Left kidney (tissue), 1 donor: ENCODE measurements at regions not wholly inside any gene's neighbourhood (a gene's known extent, or its start where the extent isn't known, plus 50 kb on each side); places are given as distances from the start of the nearest gene placed in this dataset.

Source experiments
- DNase-seq: peaks from one replicate; pipeline ENCODE4 v3.0.0-alpha.2; 2013

DNA sequence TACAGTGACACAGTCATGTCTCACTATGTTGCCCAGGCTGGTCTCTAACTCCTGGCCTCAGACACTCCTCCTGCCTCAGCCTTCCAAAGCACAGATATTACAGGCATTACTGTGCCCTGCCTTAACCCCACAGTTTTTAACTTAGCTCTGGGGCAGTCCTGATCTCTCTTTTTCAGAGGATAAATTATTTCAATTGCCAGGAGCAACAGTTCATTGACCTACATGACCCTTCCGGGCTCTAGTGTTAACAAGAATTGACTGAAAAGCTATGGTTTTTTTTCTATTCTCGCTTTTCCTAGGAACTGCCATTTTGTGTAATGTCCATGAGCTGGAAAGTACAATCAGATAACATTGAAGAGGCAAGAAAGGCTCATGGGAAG lies 92.8 kb downstream of the HNRNPLL start:
- DNase-seq = no peak

DNA sequence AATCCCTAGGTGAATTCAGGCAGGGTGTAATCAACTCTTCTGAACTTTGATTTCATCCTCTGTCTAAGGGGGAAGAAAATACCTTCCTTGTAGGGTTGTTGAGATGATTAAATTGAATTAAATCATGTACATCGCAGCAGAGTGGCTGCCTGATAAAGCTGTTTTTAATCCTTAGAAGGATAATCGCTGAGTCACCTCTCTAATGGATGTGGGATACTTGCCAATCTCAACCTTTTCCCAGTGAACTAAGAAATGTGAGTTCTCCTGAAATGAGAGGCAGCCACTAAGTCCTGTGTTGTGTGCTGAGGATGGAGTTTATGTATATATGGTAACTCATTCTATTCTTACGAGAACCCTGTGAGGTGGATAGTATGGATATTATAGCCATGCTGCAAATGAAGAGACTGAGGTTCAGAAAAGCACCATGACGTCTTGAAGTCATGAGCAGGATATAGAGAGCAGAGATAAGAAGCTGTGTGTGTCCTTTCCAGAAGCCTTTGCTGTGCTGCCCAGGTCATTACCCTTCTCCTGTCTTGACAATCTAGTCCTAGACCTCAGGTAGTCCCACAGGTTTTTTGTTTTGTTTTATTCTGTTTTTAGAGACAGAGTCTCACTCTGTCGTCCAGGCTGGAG lies 93.3 kb downstream of the HNRNPLL start:
- no peak for DNase-seq

DNA sequence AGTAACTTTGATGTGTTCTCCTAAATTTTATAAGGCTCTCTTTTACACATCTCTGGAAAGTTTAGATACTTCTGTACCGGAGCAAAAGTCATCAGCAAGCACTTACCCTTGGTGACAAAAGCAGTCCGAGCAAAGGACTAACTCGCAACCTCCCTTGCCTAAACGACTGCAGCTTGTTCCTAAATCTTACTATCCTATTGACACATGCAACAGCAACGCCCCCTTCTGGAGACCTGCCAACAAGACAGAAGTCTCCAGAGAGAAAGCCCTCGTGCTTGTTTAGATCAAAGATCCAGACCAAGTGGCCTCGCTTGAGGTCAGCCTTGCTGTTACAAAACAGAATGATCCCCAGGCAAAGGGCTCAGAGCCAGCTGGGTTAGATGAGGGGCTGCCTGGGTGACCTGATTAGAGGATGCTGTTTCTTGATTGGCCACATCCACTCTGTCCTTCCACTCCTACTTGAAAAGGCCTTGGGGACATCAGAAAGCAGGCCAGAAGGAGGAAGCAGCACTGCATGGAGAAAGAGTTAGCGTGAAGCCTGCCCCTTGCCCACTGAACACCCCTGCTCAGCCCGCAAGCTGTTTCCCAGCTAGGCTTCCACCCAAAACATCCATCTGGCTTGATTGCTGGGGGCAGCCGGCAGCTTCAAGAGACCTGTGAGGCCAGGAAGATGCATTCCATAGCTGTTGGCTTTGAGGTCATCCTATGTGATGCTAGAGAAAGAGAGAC lies 94.3 kb downstream of the HNRNPLL start:
- DNase-seq = peak; percentile 92

DNA sequence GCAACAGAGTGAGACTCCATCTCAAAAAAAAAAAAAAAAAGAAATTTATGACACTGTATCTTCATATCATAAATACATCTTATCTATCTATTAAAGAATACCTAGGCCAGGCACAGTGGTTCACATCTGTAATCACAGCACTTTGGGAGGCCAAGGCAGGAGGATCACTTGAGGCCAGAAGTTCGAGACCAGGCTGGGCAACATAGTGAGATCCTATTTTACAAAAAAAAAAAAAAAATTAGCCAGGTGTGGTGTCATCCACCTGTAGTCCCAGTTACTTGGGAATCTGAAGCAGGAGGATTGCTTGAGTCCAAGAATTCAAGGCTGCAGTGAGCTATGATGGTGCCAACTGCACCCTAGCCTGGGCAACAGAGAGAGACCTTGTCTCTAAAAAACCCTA lies 95.0 kb downstream of the HNRNPLL start:
- no peak for DNase-seq

DNA sequence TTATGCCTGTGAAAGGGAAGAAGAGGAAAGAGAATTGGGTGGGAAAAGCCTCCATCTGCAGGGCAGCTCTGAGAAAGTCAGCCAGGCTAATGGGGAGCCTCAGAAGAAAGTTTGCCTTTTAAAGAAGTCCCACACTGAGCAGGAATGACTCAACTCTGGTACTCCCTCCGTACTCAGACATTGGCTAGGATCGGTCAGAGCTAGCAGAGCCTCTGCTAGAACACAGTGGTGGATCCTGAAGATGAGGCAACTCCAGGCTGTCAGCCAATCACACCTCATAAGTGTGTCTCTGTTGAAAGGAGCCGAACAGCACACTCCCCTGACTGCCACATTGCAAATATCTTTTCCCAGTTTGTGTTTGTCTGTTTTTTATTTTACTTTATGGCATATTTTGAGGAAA lies 96.9 kb downstream of the HNRNPLL start:
- no peak for DNase-seq

DNA sequence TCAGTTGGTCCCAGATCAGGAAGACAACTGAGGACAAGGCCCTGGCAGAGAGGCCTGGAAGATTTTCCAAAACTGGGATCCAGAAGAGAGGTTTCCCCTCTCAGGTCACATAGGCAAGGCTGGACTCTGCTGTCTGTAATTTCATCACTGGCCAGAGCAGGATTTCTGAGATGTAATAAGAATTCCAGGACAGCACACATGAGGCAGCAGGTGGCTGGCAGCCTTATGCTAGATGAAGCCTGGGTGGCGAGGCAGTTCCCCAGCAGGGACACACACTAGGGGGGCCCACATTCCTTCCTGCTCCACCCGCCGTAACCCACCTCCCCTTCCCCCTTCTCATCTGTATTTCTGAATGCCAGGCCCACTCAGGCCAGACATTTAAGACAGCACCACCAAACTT lies 98.6 kb downstream of the HNRNPLL start:
- no peak for DNase-seq

DNA sequence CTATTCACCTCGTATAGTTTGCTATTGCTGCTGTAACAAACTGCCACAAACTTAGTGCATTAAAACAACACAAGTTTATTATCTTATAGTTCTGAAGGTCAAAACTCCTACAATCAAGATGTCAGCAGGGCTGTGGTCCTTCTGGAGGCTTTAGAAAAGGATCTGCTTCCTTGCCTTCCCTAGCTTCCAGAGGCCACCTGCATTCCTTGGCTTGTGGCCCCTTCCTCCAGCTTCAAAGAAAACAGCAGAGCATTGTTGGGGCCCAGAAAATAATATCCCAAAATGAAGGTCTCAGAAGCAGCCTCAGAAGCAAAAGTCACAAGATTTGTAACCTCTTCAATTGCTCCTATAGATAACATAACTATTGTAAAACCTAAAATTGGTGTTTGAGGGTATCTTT lies 100.6 kb downstream of the HNRNPLL start:
- no peak for DNase-seq

DNA sequence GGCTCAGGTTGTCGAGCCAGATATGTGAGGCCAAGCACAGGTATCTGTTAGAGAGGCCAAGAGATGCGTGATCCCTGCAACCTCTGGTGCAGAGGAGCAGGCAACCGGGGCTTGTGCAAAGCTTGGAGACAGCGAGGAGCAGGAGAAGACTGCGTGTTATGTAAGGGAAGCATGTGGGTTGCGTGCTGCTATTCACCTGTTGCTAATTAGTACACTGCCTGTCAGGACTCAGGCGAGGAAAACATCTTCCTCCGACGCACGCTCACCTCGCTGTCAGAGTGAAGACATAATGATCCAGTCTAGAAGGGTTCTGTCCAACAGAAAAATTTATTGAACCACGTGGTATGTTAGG lies 102.5 kb downstream of the HNRNPLL start:
- DNase-seq = no peak

DNA sequence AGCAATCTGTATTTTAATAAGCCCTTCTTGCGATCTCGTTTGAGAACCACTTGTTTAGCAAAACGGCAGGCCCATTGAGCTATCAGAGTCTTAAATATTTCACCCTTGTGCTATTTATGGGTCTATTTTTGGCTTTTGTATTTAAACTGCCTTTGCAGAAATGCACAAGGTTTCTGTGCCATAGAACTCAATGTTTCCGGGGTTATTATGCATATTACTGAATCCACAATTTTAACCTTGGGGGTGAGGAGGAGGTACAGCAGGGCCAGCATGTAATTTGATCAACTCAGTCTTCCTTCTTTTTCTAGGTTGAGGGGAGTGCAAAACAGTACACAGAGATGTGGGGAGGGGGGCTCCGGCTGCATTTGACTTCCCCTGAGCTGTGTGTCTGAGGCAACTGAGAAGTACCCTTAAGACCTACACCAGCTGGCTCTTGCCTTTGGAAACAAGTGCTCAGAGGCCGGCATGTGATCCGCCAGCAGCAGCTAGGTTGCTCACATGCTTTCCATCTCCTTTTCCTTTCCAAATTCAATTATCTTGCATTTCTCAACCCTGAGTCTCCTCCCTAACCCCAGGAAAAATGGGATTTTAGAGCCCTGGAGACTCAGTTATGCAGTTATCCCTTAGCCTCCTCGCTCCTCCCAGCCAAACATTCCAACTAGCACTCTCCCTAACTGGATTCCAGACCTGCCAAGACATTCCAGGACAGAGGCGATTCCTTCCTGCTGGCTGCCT lies 103.0 kb downstream of the HNRNPLL start:
- no peak for DNase-seq

DNA sequence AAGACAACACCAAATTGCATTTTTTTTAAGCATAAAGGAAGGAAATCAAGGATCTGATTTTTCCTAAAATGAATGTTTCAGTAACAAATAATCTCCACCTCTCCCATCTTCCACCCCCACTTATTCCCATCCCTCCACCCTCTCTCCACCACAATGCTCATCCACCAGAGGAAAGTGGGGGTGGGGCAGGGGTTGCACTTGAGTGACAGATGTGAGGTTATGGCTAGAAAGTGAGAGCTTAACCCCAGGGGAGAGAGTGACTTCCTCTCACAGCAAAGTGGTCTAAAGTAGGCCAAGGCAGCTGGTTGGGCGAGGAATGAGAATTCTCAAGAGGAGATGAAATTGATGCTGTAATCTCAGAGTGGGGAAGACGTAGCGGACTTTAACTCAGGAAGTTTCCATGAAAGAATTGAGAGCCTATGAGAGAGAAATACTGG lies 104.7 kb downstream of the HNRNPLL start:
- DNase-seq = no peak

DNA sequence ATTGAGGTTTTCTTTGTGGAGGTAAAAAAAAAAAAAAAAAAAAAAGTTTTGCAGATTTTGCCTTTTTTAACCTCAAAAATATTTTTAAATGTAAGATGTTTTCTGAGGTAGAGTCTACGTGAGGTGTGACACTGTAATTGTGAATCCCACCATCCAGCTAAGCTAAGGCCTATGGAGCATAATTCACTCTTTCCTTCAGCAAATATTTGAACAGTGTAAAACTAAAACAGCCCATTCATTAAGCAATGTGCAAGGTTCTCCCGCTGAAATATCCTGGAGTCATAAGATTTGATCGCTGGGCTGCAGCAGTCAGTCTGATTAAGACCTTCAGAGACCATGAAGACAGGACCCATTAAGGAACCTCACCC lies 105.1 kb downstream of the HNRNPLL start:
- no peak for DNase-seq

DNA sequence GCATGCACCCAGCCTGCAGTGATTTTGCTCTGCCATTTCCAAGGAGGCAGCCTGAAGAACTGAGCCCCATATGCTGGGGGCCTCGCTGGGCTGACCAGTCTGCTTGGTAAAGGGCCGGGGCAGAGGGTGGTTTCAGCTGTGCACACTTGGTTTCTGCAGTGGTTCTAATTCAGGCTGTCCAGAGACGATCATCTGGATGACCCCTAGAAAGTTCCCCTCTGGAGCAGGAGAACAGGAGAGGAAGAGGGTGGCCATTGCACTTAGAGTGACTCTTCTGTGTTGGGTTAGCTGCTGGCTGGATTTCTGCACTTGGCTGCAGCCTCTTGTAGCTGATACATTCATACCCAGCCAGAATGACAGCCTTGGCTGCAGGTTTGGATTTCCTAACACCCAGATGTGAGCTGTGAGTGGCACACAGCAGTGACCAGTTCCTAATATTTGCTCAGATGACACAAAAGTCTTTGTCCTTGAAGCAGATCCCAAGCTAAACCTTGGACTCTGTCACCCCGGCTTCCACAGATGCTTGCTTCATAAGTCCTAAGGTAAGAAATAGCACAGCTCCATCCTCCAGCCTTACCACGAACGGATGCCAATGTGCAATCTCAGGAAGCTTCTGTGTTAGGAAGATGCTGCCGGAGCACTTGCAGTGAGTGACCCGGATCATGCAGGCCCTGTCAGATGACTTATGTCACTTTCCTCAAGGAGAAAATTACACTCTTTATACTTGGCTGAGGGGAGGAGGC lies 105.6 kb downstream of the HNRNPLL start:
- no peak for DNase-seq

DNA sequence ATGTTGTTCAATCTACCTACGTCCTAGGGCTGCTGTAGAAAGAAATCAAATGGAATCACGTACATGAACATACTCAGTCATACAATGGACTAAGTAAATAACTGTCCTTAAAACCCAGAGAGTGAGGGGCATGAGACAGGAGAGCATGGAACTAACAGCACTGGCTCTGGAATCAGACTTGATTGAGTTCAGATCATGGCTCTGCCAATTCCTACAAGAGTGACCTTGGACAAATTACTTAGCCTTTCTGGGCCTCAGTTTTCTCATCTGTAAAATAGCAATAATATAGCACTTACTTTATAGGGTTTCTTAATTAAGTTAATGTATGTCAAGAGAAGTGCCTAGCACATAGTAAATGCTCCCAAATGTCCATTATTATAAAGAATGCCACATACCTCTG lies 106.8 kb downstream of the HNRNPLL start:
- no peak for DNase-seq

DNA sequence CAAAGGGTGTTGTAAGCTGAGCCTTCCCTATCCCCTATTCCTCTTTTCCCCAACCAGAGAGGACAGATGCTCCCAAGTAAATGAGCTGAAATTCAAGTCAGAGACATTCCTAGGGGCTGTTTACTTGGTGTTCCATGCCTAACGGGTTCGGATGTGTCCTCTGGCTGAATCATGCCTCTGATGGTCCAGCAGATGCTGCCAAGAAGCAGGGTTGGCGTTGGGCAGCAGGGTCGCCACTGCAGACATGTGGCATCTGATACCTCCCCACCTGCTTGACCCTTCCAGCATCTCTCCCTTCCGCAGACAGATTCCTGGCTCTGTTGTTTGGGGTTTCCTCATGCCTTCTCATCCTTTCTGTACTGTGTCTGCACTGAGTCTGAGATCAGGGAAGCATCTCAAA lies 108.3 kb downstream of the HNRNPLL start:
- peak; percentile 21 for DNase-seq

DNA sequence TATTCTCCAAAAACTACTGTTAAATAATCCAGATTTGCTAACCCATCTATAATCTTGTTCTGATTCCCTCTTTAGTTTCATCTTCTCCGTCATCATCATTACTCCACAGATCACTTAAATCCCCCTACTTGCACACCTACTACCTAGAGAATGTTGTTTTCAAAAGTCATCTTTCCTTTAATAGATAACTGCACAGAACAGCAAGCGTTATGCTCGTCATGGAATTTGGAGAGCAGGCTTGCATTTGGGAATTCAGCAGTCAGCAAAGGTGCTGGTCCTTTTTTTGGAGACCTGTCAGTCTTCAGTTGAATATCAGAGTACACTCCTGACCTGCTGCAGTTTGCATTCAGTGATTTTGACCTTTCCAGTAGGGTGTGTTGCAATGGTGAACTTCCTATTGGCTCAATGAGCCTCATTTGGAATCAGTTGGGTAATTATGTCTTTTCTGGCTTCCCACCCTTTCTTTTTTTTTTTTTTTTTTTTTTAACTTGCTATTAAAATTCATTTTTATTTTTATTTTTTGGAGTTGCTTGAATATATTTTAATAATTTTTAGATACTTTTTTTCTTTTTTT lies 110.6 kb downstream of the HNRNPLL start:
- no peak for DNase-seq

DNA sequence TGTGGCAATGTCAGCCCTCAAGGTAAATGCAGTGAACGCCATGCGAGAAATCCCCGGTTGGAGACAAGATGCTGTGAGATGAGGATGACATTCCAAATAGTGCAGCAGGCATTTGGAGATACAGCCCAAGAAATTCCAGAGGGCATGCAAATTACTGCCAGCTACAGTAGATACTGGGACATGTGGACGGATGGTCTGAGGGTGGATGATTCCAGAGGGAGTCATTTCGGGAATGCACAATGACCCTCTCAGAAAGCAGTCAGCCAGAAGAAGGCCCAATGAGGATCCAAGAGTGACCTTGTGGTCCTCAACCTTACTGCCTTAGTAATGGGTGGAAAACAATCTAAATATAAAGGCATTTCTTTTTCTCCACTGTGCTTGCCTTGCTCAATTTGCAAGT lies 111.3 kb downstream of the HNRNPLL start:
- DNase-seq = no peak

DNA sequence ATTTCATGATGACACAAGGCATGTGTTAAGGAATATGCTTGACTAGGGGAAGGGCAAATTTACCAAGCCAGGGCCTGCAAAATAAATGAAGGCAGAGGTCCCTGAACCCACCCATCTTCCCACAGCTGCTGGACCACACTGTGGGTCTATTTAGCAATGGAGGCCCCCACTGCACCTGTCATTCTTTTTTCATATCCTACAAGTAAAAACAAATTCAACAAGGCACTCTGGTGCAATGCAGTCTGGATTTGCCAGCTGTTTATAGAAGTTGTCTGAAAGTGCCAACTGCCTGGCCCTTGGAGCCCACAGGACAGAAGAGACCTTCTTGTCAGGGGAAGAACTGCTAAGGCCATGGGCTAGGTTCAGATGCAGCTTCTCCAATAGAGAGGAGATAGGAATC lies 112.8 kb upstream of the ATL2 start:
- no peak for DNase-seq

DNA sequence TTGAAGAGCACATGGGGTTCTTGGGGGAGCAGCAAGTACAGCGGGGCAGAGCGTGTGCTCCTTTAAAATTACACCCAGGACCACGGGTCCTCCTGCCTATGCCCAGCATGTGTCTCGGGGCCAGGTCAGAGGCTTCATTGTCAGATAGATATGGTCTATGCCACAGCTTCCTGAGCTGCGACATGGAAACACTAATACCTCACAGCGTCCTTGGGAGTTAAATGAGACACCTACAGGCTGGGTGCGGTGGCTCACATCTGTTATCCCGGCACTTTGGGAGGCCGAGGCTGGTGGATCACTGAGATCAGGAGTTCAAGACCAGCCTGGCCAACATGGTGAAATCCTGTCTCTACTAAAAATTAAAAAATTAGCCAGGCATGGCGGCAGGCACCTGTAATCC lies 110.8 kb upstream of the ATL2 start:
- no peak for DNase-seq

DNA sequence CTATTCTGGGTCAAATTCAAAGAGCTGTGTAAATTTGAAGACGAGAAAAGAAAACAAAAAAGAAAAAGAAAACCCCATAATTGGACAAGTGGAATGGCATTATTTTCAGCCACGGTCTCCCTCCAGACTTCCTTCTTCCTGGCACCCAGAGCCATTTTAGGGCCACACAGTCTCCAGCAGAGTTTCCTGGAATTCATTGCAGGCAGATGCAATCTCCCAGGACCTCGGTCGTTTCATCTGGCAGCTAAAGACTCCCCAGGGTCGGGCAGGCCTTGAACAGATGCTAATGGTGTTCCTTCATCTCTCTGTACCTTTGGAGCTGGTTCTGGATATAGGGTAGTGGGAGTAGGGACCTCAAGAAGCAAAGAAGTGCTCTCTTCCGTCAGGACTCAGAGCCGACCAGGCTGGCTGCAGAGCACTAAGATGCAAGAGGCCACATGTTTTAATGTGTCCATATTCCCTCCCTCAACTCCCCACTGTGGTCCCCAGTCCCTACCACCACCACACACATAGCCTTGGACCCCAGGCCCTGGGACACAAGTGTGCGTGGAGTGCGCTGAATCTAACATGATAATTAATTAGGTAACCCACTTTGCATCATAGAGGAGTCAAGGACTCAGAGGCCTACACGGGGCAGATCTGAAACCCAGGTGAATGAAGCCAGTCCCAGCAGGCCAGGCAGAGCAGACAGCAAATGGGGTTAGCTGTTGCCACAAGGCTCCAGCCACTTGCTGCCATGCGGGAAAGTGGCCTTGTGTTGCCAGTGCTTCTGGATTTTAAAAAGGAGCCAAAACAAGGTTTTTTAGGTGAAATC lies 109.3 kb upstream of the ATL2 start:
- DNase-seq = no peak

DNA sequence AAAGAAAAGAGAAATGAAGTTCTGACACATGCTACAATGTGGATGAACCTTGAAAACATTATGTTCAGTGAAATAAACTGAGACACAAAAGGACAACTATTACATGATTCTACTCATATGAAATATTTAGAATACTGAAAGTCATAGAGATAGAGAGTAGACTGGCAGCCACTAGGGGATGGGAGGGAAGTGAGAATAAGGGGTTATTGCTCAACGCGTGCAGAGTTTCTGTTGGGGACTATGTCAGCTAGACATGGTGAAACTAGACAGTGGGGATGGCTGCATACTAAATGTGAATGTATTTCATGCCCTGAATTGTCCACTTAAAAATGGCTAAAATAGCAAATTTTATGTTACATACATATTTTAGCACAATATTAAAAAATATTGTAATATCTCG lies 108.7 kb upstream of the ATL2 start:
- DNase-seq = no peak

DNA sequence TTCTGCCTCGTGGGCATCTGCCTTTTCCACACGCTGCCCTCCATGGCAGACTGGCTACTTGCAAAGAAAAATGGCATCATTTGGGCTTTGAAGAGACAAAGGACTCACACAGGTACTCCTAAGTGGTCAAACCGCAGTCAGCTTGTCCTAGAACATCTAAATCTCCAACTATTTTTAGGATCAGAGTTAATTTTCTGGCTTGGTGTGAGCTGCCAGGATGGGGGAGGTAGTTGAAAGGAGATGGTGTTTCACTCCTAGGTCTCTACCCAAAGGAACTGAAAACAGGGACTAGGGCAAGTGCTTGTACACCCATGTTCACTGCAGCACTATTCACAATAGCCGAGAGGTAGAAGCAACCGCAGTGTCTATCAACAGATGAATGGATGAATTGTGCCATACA lies 107.9 kb upstream of the ATL2 start:
- DNase-seq = no peak
